Spleen (tissue), 7 donors: ENCODE measurements at regions not wholly inside any gene's neighbourhood (a gene's known extent, or its start where the extent isn't known, plus 50 kb on each side); places are given as distances from the start of the nearest gene placed in this dataset.

ENCODE experiments used
- POLR2A ChIP-seq, 3 donors: fragments of 450-650 bp; IDR thresholded peaks; one replicate each; pipeline ENCODE4 v1.5.1; 2017; ENCODE audit warnings: antibody characterized with exemption in 3 of 3, mild to moderate bottlenecking in 1 of 3
- TF ChIP-seq, protein P1 (sequence below), 11 experiments: fragments of 200-600 bp in 7 of 11; fragments of 450-650 bp in 4 of 11; sonication (generic) in 4 of 11; IDR thresholded peaks in 8 of 11; conservative IDR thresholded peaks in 3 of 11; 1 replicate in 7 of 11; 2 replicates in 4 of 11; pipeline versions ENCODE4 v1.4.0 to v1.8.0; 2016 to 2021; ENCODE audit warnings: antibody characterized with exemption in 11 of 11, inconsistent platforms in 4 of 11, mild to moderate bottlenecking in 1 of 11
- donor health status: DM: no; HTN: no; CAD: no; lungs with moderate emphysema.
- donor health status: DM: no; HTN: no; CAD: no.
- donor health status: DM: no; HTN: no; CAD: no.

DNA sequence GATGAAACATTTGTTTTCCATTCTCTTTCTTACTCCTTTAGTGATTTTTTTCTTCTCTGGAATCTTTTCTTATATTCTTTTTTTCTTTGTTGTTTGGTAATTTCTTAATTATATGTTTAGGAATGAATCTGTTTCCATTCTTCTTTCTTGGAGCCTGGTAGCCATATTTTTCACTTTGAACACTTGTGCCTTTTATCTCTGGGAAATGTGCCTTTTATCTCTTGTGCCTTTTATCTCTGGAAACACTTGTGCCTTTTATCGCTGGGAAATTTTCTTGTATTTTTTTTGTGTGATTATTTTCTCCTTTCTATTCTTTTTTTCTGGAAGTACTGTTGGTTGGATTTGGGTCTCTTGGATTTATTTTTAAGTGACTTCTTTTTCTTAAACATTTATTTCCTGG is 118.2 kb downstream of the LEPR start:
- TF ChIP-seq, protein P1, sequence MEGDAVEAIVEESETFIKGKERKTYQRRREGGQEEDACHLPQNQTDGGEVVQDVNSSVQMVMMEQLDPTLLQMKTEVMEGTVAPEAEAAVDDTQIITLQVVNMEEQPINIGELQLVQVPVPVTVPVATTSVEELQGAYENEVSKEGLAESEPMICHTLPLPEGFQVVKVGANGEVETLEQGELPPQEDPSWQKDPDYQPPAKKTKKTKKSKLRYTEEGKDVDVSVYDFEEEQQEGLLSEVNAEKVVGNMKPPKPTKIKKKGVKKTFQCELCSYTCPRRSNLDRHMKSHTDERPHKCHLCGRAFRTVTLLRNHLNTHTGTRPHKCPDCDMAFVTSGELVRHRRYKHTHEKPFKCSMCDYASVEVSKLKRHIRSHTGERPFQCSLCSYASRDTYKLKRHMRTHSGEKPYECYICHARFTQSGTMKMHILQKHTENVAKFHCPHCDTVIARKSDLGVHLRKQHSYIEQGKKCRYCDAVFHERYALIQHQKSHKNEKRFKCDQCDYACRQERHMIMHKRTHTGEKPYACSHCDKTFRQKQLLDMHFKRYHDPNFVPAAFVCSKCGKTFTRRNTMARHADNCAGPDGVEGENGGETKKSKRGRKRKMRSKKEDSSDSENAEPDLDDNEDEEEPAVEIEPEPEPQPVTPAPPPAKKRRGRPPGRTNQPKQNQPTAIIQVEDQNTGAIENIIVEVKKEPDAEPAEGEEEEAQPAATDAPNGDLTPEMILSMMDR (IDR thresholded peaks at IDR 0.05 in 8 of 11, conservative IDR thresholded peaks at IDR 0.05 in 3 of 11): no peak
- TF ChIP-seq POLR2A (IDR thresholded peaks at IDR 0.05): no peak
